ENCODE measurements at regions not wholly inside any gene's neighbourhood (a gene's known extent, or its start where the extent isn't known, plus 50 kb on each side); places are given as distances from the start of the nearest gene placed in this dataset.

DNA sequence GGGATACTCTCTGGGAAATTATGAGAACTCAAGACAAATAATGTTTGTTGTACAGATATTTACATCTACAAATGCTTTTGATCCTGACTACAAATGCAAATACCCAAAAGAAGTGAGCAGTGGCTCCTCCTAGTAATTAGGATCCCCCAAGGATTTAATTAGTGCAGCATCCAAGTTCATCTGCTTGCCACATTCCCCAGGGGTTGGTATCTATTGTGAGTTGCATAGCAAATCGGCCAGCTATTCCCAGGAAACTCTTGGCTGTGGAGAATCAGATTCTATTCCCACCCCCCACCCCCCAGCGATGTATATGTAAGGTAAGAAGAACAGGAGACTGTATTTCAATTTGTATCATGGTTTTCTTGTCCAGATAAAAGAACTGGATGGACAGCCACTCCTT is 725.1 kb upstream of the CDH7 start:
- no peaks in the 10 kb centered on the region for H3K27me3 ChIP-seq (ENCODE audit: control insufficient read depth in 3 of 3, insufficient read depth in 3 of 3, low read depth in 1 of 3, low read length in 3 of 3)
- no peak overlapping the region for H2BK12ac ChIP-seq (ENCODE audit: low read length)
- no peak overlapping the region for H2BK5ac ChIP-seq (ENCODE audit: low read length)
- no peak overlapping the region for H3K14ac ChIP-seq (ENCODE audit: low read length)
- no peak overlapping the region for H3K4me3 ChIP-seq (ENCODE audit: low read length in 2 of 2)
- no peak overlapping the region for H2BK120ac ChIP-seq (ENCODE audit: low read depth, low read length)
- H3K9ac ChIP-seq (ENCODE audit: low read depth, low read length, poor library complexity), result no peak overlapping the region
- no peak overlapping the region for H2AK5ac ChIP-seq (ENCODE audit: low read depth, low read length)
- H3K4ac ChIP-seq (ENCODE audit: low read length), result no peak overlapping the region
- H3K18ac ChIP-seq (ENCODE audit: low read length), result no peak overlapping the region
- H3K9me3 ChIP-seq (replicated peaks in 1 of 2; ENCODE audit: control insufficient read depth in 2 of 2, insufficient read depth in 1 of 2, low read depth in 1 of 2, low read length in 2 of 2), result peaks cover 0 to 4% of the 10 kb centered on the region in 2 donors
- no peaks in the 10 kb centered on the region for H3K79me1 ChIP-seq (ENCODE audit: low read depth, low read length)
- H3K4me2 ChIP-seq (ENCODE audit: insufficient read depth, low read length, poor library complexity, severe bottlenecking), result no peak overlapping the region
- DNase-seq (ENCODE audit: low spot score), result no peak
- no peaks in the 10 kb centered on the region for H3K36me3 ChIP-seq (replicated peaks in 1 of 2; ENCODE audit: control insufficient read depth in 2 of 2, insufficient read depth in 2 of 2, low read length in 2 of 2)
- no peak overlapping the region for H4K8ac ChIP-seq (ENCODE audit: low read depth, low read length)
- H3K27ac ChIP-seq (replicated peaks; ENCODE audit: low read length), result no peak overlapping the region
- WGBS, 2 donors (ENCODE audit: extremely low coverage in 2 of 2, insufficient read length in 2 of 2, insufficient replicate concordance in 1 of 2), result no CpG with 5 or more reads among the region's 2 CpGs
- no peak overlapping the region for H2AFZ ChIP-seq (ENCODE audit: low read length)
- H3K4me1 ChIP-seq (ENCODE audit: control insufficient read depth in 2 of 2, insufficient read depth in 1 of 2, low read depth in 1 of 2, low read length in 2 of 2), result no peaks in the 10 kb centered on the region
- H4K91ac ChIP-seq (ENCODE audit: low read depth, low read length, poor library complexity), result no peak overlapping the region
- no peak overlapping the region for H2BK15ac ChIP-seq (ENCODE audit: low read length)
- no peak overlapping the region for H3K23ac ChIP-seq (ENCODE audit: low read depth, low read length, poor library complexity)

DNA sequence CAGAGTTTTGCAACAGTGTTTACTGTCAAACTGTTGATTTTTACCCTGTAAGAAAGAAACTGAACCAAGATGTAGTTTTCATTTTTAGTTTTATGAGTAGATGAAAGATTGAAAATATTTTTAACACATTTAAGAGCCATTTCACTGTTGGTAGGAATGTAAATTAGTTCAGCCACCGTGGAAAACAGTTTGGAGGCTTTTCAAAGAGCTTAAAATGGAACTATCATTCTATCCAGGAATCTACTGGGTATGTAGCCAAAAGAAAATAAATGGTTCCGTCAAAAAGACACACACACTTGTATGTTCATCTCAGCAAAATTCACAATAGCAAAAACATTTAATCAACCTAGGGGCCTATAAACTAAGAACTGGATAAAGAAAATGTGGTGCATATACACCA is 729.8 kb upstream of the CDH7 start:
- H4K91ac ChIP-seq (ENCODE audit: low read depth, low read length, poor library complexity), result no peak overlapping the region
- H4K8ac ChIP-seq (ENCODE audit: low read depth, low read length), result no peak overlapping the region
- no peak overlapping the region for H2BK15ac ChIP-seq (ENCODE audit: low read length)
- no peak overlapping the region for H2BK120ac ChIP-seq (ENCODE audit: low read depth, low read length)
- H2AFZ ChIP-seq (ENCODE audit: low read length), result no peak overlapping the region
- peaks cover 0 to 4% of the 10 kb centered on the region in 2 donors for H3K9me3 ChIP-seq (replicated peaks in 1 of 2; ENCODE audit: control insufficient read depth in 2 of 2, insufficient read depth in 1 of 2, low read depth in 1 of 2, low read length in 2 of 2)
- H3K27ac ChIP-seq (replicated peaks; ENCODE audit: low read length), result no peak overlapping the region
- H3K4me2 ChIP-seq (ENCODE audit: insufficient read depth, low read length, poor library complexity, severe bottlenecking), result no peak overlapping the region
- no peaks in the 10 kb centered on the region for H3K4me1 ChIP-seq (ENCODE audit: control insufficient read depth in 2 of 2, insufficient read depth in 1 of 2, low read depth in 1 of 2, low read length in 2 of 2)
- no peak overlapping the region for H2BK5ac ChIP-seq (ENCODE audit: low read length)
- DNase-seq (ENCODE audit: low spot score), result no peak
- H3K27me3 ChIP-seq (ENCODE audit: control insufficient read depth in 3 of 3, insufficient read depth in 3 of 3, low read depth in 1 of 3, low read length in 3 of 3), result no peaks in the 10 kb centered on the region
- no peak overlapping the region for H3K9ac ChIP-seq (ENCODE audit: low read depth, low read length, poor library complexity)
- H3K14ac ChIP-seq (ENCODE audit: low read length), result no peak overlapping the region
- no peaks in the 10 kb centered on the region for H3K79me1 ChIP-seq (ENCODE audit: low read depth, low read length)
- no peak overlapping the region for H3K23ac ChIP-seq (ENCODE audit: low read depth, low read length, poor library complexity)
- H2BK12ac ChIP-seq (ENCODE audit: low read length), result no peak overlapping the region
- H3K18ac ChIP-seq (ENCODE audit: low read length), result no peak overlapping the region
- no CpG with 5 or more reads among the region's 2 CpGs for WGBS, 2 donors (ENCODE audit: extremely low coverage in 2 of 2, insufficient read length in 2 of 2, insufficient replicate concordance in 1 of 2)
- H3K4ac ChIP-seq (ENCODE audit: low read length), result no peak overlapping the region
- H3K4me3 ChIP-seq (ENCODE audit: low read length in 2 of 2), result no peak overlapping the region
- H3K36me3 ChIP-seq (replicated peaks in 1 of 2; ENCODE audit: control insufficient read depth in 2 of 2, insufficient read depth in 2 of 2, low read length in 2 of 2), result no peaks in the 10 kb centered on the region
- no peak overlapping the region for H2AK5ac ChIP-seq (ENCODE audit: low read depth, low read length)

DNA sequence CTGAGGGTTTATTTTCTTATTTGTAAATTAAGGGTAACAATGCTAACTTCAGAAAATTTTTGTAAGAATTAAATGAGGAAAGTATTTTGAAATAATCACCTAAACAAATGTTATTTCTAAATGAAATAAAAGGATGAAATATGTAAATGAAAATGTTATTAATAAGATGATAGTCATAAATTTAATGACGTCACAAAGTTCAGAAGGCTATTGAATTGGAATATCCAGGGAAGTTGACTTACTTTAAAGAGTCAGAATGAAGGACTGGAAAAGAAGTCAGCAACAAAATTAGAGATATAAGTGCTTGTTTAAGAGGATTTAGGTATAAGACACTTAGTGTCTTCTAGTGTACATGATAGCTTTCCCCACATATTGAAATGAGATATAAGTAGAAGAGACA is 732.6 kb upstream of the CDH7 start:
- no peak overlapping the region for H2AK5ac ChIP-seq (ENCODE audit: low read depth, low read length)
- H3K9ac ChIP-seq (ENCODE audit: low read depth, low read length, poor library complexity), result no peak overlapping the region
- no peak overlapping the region for H2BK5ac ChIP-seq (ENCODE audit: low read length)
- no peak overlapping the region for H2BK12ac ChIP-seq (ENCODE audit: low read length)
- no peak overlapping the region for H2AFZ ChIP-seq (ENCODE audit: low read length)
- no peak overlapping the region for H2BK15ac ChIP-seq (ENCODE audit: low read length)
- DNase-seq (ENCODE audit: low spot score), result no peak
- H3K27ac ChIP-seq (replicated peaks; ENCODE audit: low read length), result no peak overlapping the region
- no peak overlapping the region for H3K18ac ChIP-seq (ENCODE audit: low read length)
- no peak overlapping the region for H3K4me2 ChIP-seq (ENCODE audit: insufficient read depth, low read length, poor library complexity, severe bottlenecking)
- no peak overlapping the region for H4K8ac ChIP-seq (ENCODE audit: low read depth, low read length)
- no peaks in the 10 kb centered on the region for H3K4me1 ChIP-seq (ENCODE audit: control insufficient read depth in 2 of 2, insufficient read depth in 1 of 2, low read depth in 1 of 2, low read length in 2 of 2)
- WGBS, 2 donors (ENCODE audit: extremely low coverage in 2 of 2, insufficient read length in 2 of 2, insufficient replicate concordance in 1 of 2), result 100% methylated on average over 1 of the region's 1 CpG
- no peak overlapping the region for H3K4me3 ChIP-seq (ENCODE audit: low read length in 2 of 2)
- no peak overlapping the region for H3K4ac ChIP-seq (ENCODE audit: low read length)
- H3K23ac ChIP-seq (ENCODE audit: low read depth, low read length, poor library complexity), result no peak overlapping the region
- no peaks in the 10 kb centered on the region for H3K79me1 ChIP-seq (ENCODE audit: low read depth, low read length)
- no peaks in the 10 kb centered on the region for H3K9me3 ChIP-seq (replicated peaks in 1 of 2; ENCODE audit: control insufficient read depth in 2 of 2, insufficient read depth in 1 of 2, low read depth in 1 of 2, low read length in 2 of 2)
- H3K27me3 ChIP-seq (ENCODE audit: control insufficient read depth in 3 of 3, insufficient read depth in 3 of 3, low read depth in 1 of 3, low read length in 3 of 3), result no peaks in the 10 kb centered on the region
- H3K36me3 ChIP-seq (replicated peaks in 1 of 2; ENCODE audit: control insufficient read depth in 2 of 2, insufficient read depth in 2 of 2, low read length in 2 of 2), result no peaks in the 10 kb centered on the region
- no peak overlapping the region for H3K14ac ChIP-seq (ENCODE audit: low read length)
- no peak overlapping the region for H4K91ac ChIP-seq (ENCODE audit: low read depth, low read length, poor library complexity)
- H2BK120ac ChIP-seq (ENCODE audit: low read depth, low read length), result no peak overlapping the region

DNA sequence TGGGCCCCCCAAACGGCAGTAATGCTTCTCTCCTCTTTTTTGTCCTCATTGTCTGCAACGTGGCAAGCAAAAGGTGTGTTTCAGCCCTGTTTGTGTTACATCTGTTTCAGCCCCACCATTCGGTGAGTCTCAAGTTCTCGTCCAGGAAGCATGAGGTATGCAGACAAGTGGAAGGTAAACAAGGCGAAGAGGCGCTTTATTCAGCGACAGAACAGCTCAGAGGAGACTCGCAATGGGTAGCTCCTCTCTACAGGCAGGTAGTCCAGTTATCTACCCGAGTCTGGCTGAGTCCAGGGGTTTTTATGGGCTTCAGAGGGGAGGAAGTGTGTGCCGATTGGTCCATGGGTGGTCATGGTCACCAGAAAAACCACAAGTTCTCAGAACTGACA is 733.4 kb upstream of the CDH7 start:
- Histone ChIP-seq H3K27ac (replicated peaks; ENCODE audit: low read length) (no peak overlapping the region), H3K4me3 (ENCODE audit: low read length in 2 of 2) (no peak overlapping the region), H3K4ac (ENCODE audit: low read length) (no peak overlapping the region), H4K8ac (ENCODE audit: low read depth, low read length) (no peak overlapping the region), H2BK12ac (ENCODE audit: low read length) (no peak overlapping the region), H3K23ac (ENCODE audit: low read depth, low read length, poor library complexity) (no peak overlapping the region), H4K91ac (ENCODE audit: low read depth, low read length, poor library complexity) (no peak overlapping the region), H3K4me2 (ENCODE audit: insufficient read depth, low read length, poor library complexity, severe bottlenecking) (no peak overlapping the region), H3K27me3 (ENCODE audit: control insufficient read depth in 3 of 3, insufficient read depth in 3 of 3, low read depth in 1 of 3, low read length in 3 of 3) (no peaks in the 10 kb centered on the region), H2BK5ac (ENCODE audit: low read length) (no peak overlapping the region), H3K18ac (ENCODE audit: low read length) (no peak overlapping the region), H2AK5ac (ENCODE audit: low read depth, low read length) (no peak overlapping the region), H3K9me3 (replicated peaks in 1 of 2; ENCODE audit: control insufficient read depth in 2 of 2, insufficient read depth in 1 of 2, low read depth in 1 of 2, low read length in 2 of 2) (no peaks in the 10 kb centered on the region), H2BK15ac (ENCODE audit: low read length) (no peak overlapping the region), H2BK120ac (ENCODE audit: low read depth, low read length) (no peak overlapping the region), H3K4me1 (ENCODE audit: control insufficient read depth in 2 of 2, insufficient read depth in 1 of 2, low read depth in 1 of 2, low read length in 2 of 2) (no peaks in the 10 kb centered on the region), H3K9ac (ENCODE audit: low read depth, low read length, poor library complexity) (no peak overlapping the region), H3K14ac (ENCODE audit: low read length) (no peak overlapping the region), H3K36me3 (replicated peaks in 1 of 2; ENCODE audit: control insufficient read depth in 2 of 2, insufficient read depth in 2 of 2, low read length in 2 of 2) (no peaks in the 10 kb centered on the region), H2AFZ (ENCODE audit: low read length) (no peak overlapping the region), H3K79me1 (ENCODE audit: low read depth, low read length) (no peaks in the 10 kb centered on the region)
- DNase-seq (ENCODE audit: low spot score), result no peak
- WGBS, 2 donors (ENCODE audit: extremely low coverage in 2 of 2, insufficient read length in 2 of 2, insufficient replicate concordance in 1 of 2), result no CpG with 5 or more reads among the region's 10 CpGs
